Adipose tissue (tissue), 3 donors: ENCODE measurements at regions not wholly inside any gene's neighbourhood (a gene's known extent, or its start where the extent isn't known, plus 50 kb on each side); places are given as distances from the start of the nearest gene placed in this dataset.
"Not testable (repeated sequence)": the region's sequence is repeated elsewhere in the genome, so short reads cannot be mapped to it uniquely, and the experiment has no call there.

Experiments used
- H3K27ac ChIP-seq: one replicate; pipeline ENCODE4 v1.5.1; 2013; ENCODE audit warnings: low read depth, low read length
- WGBS, 3 donors: extraction: QIAGEN DNeasy Blood & Tissue Kit; methylation state at CpG; one replicate each; pipeline ENCODE4 v1.1.7; 2013; 5-methylcytosine and 5-hydroxymethylcytosine counted together
- donor health status: healthy with polysubstance abuse.
- donor health status: Bipolar disorder and iron deficiency.
- donor health status: healthy.

DNA sequence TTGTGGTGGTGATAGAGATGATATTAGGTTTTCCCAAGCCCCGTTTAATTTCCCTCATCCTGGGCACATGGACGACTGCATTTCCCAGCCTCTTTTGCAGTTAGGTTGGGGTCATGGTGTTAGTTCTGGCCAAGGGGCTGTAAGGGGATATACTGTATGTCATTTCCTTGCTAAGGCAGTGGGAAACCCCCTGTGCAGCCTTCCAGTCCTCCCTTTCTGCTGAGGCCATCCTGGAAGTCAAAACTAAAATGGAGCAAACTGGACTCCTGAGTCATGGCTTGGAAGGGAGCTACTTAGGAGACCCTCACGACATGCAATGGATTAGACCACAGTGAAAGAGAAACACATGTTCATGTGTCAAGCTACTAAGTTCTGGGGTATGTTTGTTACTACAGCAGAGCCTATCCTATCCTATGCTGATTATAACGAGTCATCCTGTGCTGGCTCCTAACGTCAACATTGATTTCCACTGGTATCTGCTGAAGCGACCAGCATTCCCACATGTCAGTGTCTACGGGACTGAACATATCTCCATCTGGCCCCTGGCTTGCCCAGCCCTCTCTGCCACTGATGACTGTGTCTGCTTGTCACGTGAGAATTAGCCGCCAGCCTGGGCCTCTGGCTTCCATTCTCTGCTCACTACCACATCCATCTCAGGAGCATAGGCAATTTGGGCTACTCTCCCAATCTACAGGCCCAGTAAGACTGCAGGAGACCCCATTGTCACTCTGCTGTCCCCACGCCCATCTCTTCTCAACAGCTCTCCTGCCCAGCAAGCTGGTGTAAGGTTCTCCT lies 85.6 kb upstream of the MEF2A start:
- H3K27ac ChIP-seq = no peak overlapping the region
- WGBS, 3 donors = 81 to 94% (median 91%) methylated on average over 10 of the region's 10 CpGs

- 75 to 82% (median 80%) methylated on average over 8 of the region's 8 CpGs for WGBS, 3 donors
- H3K27ac ChIP-seq = no peak overlapping the region
Measured at GRCh38 chr15:99481113-99481950, 84.5 kb upstream of the MEF2A start.

DNA sequence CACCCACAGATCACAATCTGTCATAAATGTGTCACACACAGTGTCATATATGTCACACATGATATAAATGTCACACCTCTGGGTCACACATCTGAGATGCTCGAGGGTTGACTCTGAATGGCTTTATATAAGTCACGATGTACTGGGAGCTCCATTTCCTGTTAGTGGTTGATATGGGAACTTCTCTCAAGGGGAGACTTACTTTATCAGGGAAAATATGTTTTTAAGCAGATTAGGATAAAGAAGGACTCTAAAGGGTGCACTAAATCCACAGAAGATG lies 83.9 kb upstream of the MEF2A start:
- 62 to 84% (median 63%) methylated on average over 2 of the region's 2 CpGs for WGBS, 3 donors

GRCh38 chr15:99482993-99483392 lies 82.8 kb upstream of the MEF2A start:
- WGBS, 3 donors = 80 to 98% (median 97%) methylated on average over 4 of the region's 4 CpGs
- H3K27ac ChIP-seq = no peak overlapping the region

More for the DNA sequence above, 83.9 kb upstream of the MEF2A start:
- H3K27ac ChIP-seq = no peak overlapping the region

DNA sequence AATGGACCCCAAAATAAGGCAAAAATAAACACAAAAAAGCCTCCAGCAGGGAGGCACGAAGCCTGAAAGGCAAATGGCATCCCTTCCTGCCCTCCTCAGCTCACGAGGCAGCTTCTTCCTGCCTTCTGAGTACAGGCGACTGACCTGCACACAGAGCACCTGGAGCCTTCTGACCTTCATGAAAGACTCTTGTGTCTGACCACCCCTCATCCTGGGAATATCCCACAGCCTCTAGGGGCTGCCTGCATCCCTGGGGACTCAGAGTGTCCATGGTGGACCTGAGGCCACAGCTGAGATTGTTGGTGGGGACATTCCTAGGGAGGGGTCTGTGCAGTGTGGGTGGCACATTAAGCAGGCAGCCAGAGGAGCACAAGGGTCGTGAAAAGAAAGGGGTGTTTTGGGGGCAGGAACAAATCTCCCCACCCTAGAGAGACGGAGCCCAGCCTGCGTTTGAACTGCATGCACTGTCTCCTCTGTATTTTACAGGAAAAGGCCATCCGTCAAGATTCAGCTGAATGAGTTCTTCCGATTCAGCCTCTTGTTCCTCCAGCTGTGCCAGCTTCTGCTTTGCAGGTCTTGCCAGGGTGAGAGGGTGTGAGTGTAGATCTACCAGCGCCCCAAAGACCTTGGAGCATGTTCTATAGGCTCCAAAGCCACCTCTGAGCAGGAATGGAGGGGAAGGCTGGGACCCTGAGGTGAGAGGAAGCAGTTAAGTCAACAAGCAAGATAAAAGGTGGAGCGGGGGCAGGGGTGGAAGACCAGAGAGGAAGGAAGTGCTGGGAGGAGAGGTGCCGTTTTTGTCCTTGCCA lies 80.4 kb upstream of the MEF2A start:
- 45 to 69% (median 48%) methylated on average over 11 of the region's 11 CpGs for WGBS, 3 donors
- H3K27ac ChIP-seq = no peak overlapping the region

DNA sequence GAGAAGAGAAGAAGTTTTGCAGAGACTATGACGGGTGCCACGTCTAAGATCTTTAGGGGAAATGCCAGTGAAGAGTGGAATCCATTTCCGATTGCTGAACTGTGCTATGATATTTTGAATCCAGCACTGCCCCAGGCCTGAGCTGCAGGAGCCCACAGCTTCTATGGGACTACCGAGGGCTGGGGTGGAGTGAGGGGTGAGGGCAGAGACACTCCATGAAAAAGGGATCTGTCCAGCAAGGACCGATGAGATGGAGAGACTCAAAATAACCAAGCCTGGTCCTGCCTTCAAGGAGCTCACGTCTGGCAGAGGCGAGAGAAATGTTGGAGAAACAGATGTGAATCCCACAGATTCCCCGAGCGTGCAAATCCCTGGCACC lies 79.8 kb upstream of the MEF2A start:
- no peak overlapping the region for H3K27ac ChIP-seq
- WGBS, 3 donors = 24 to 34% (median 32%) methylated on average over 9 of the region's 9 CpGs

DNA sequence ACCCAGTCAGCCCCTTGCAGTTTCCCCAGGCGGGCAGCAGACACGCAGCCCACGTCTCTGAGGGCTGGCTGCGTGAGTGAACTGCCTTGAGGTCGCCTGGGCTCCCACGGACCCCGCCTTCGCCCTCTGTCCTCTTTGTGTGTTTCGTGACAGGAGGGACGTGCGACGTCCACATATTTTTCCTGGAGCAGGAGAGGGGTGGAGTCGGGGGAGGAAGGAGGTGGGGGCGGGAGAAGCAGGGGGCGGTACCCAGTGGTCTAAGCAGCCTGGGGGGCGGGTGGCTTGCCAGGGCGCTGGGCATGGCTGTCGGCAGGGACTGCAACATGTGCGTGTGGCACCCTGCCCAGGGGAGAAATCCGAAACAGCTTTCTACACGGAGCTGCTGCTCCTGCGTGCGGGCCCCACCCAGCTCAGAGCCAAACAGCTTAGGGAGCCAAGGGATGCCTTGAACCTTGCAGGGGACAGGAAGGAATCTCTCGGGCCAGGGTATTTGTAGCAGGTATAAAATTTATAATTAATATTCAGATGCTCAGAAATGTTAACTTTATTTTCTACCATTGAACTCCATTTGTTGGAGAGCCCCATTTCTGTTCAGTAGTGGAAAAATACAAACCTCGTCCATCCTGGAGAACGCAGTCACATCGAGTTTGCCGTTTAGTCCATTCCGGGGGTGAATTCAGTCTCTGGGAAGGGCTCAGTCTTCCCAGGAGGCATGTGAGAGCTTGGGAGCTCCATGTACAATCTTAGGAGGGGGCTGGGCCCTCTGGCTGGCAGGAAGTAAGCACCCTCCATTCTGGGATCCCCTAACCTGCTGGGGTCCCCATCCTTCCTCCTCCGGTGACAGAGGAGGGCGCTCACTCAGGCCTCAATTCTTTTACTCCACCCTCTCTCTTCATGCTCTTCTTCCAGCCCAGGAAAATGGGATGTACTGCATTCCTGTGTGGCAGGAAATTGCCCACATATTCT lies 79.1 kb upstream of the MEF2A start:
- WGBS, 3 donors = 5 to 7% (median 7%) methylated on average over 31 of the region's 31 CpGs
- no peak overlapping the region for H3K27ac ChIP-seq

DNA sequence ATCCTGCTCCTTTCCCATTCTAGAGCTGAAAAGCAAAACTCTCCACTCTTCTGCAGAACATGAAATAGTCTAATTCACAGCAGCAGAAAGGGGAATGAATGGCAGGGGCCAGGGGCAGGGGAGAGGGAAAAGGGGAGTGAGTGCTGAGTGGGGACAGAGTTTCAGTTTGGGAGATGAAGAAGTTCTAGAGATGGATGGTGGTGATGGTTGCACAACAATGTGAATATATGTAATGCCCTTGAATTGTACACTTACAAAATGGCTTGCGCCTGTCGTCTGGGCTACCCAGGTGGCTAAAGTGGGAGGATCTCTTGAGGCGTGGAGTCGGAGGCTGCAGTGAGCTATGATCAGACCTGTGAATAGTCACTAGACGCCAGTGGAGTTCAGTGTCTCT lies 78.5 kb upstream of the MEF2A start:
- WGBS, 3 donors = 81 to 84% (median 84%) methylated on average over 5 of the region's 5 CpGs
- H3K27ac ChIP-seq = no peak overlapping the region

GRCh38 chr15:99492275-99492674 lies 73.5 kb upstream of the MEF2A start:
- no peak overlapping the region for H3K27ac ChIP-seq
- WGBS, 3 donors = 91 to 98% (median 98%) methylated on average over 6 of the region's 6 CpGs

GRCh38 chr15:99492716-99493115 lies 73.1 kb upstream of the MEF2A start:
- WGBS, 3 donors = 94 to 98% (median 97%) methylated on average over 10 of the region's 10 CpGs
- H3K27ac ChIP-seq = no peak overlapping the region

DNA sequence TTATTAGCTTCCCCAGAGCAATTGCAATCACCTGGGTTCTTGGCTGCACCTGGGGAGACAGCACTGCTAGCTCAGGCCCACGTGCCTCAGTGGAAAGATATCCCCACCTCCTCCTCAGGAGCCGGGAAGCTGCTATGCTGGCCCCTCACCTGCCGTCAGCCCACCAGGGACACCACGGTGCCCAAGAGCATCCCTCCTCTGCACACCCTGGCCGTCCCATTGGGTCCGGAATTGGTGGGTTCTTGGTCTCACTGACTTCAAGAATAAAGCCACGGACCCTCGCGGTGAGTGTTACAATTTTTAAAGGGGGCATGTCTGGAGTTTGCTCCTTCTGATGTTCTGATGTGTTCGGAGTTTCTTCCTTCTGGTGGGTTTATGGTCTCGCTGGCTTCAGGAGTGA lies 72.3 kb upstream of the MEF2A start:
- WGBS, 3 donors = 89 to 96% (median 91%) methylated on average over 11 of the region's 11 CpGs

DNA sequence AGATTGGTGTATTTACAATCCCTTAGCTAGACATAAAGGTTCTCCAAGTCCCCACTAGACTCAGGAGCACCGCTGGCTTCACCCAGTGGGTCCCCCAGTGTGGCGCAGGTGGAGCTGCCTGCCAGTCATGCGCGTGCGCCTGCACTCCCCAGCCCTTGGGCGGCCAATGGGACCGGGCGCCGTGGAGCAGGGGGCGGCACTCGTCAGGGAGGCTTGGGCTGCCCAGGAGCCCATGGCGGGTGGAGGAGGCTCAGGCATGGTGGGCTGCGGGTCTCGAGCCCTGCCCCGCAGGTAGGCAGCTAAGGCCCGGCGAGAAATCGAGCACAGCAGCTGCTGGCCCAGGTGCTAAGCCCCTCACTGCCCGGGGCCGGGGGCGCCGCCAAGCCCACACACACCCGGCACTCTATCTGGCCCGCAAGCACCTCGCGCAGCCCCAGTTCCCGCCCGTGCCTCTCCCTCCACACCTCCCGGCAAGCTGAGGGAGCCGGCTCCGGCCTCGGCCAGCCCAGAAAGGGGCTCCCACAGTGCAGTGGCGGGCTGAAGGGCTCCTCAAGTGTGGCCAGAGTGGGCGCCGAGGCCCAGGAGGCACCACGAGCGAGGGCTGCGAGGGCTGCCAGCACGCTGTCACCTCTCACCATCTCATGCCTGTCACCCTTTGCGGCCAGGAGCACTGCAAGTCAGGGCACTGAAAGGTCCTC lies 71.1 kb upstream of the MEF2A start:
- not testable (repeated sequence) for H3K27ac ChIP-seq
- WGBS, 3 donors = 90 to 95% (median 93%) methylated on average over 31 to 40 of the region's 40 CpGs

More for the DNA sequence above, 72.3 kb upstream of the MEF2A start:
- no peak overlapping the region for H3K27ac ChIP-seq

DNA sequence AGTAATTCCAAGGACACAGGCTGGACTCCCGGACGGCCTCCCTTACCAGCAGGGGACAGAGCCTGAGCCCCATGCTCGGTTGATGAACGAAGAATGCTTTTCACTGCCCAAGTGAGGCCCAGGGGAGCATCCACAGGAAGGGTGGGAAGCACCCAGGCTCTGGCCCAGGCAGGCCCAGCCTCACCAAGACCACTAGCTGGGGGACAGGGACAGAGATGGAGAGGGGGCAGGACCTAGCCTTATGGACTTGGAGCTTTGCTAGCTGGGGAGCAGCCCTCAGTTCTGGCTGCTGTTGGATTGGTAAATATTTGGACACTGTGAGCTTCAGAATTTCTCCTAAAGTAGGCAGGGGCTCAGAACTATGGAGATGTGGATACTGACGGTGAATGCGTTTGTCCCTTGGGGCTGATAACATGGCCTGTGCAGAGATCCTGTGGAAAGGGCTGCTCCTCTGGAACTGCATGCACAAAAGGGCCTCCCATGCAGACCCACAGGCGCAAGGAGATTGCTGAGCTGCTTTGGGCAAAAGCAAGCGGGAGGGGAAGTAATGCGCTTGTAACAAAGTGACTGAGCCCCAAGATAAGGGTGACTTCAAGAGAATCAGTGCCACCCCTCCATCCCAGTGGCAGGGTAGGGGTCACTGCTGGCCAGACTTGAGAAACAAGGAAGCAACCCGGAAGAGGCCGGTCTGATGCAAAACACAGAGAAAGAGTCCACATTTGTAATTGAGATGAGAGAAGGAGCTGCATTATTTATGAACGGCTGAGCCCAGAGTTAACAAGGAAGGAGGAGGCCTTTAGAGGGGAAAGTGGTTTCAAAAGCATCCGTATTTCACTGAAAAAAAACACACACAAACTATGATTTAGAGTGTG lies 70.1 kb upstream of the MEF2A start:
- H3K27ac ChIP-seq = no peak overlapping the region
- WGBS, 3 donors = 47 to 68% (median 49%) methylated on average over 13 of the region's 13 CpGs

DNA sequence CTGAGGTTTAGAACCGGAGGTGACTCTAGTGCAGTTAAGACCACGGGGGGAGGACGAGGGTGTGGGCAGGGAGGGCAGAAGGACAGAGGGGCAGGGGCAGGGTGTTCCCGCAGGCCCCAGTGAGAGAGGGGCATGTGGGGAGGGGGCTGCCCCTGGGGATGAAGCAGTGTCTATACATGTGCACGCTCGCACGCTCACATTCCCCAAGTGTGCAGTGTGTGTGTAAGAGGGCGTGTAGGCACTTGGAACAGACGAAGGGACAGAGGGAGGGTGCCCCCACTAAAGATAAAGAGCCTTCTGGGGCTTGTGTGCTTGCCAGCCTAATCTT lies 69.5 kb upstream of the MEF2A start:
- H3K27ac ChIP-seq = no peak overlapping the region
- WGBS, 3 donors = 46 to 78% (median 57%) methylated on average over 9 of the region's 9 CpGs

GRCh38 chr15:99502182-99502581 lies 63.6 kb upstream of the MEF2A start:
- no peak overlapping the region for H3K27ac ChIP-seq
- WGBS, 3 donors = 86 to 92% (median 88%) methylated on average over 4 of the region's 4 CpGs

DNA sequence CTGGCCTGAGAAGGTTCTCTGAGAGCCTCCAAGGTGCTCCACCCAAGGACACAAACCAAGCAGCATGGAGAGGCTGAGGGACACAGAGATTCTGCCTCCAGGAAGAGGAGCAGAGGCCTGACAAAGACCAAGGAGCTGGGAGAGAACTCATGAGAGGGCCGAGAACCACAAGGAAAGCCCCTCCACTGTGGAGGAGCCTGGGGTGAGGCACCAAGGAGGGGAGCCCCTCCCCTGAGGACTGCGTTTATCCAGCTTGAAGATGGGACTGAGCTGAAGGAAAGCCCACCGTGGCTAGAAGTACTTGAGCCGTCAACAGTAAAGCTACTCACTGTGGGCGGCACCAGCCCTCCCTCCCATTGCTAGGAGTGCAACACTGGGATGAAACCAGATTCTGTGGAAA lies 63.1 kb upstream of the MEF2A start:
- no peak overlapping the region for H3K27ac ChIP-seq
- WGBS, 3 donors = 91 to 96% (median 93%) methylated on average over 5 of the region's 5 CpGs

GRCh38 chr15:99503411-99503810 lies 62.4 kb upstream of the MEF2A start:
- WGBS, 3 donors = 84 to 87% (median 85%) methylated on average over 11 of the region's 11 CpGs
- H3K27ac ChIP-seq = no peak overlapping the region
